OCI-LY3 (cell line): ENCODE measurements at regions not wholly inside any gene's neighbourhood (a gene's known extent, or its start where the extent isn't known, plus 50 kb on each side); places are given as distances from the start of the nearest gene placed in this dataset.

Experiments used
- EZH2phosphoT487 ChIP-seq: fragments of 200-600 bp; shearing (Covaris generic); IDR thresholded peaks from 2 replicates; pipeline ENCODE4 v1.6.1; 2018; ENCODE audit warnings: antibody characterized with exemption, mixed run types, low read depth
- TF ChIP-seq, protein P1 (sequence below): fragments of 200-600, 300-600 bp; sonication (generic); IDR thresholded peaks from 2 replicates; pipeline ENCODE4 v1.5.1; 2014; ENCODE audit warnings: antibody characterized with exemption, low read length, low read depth

DNA sequence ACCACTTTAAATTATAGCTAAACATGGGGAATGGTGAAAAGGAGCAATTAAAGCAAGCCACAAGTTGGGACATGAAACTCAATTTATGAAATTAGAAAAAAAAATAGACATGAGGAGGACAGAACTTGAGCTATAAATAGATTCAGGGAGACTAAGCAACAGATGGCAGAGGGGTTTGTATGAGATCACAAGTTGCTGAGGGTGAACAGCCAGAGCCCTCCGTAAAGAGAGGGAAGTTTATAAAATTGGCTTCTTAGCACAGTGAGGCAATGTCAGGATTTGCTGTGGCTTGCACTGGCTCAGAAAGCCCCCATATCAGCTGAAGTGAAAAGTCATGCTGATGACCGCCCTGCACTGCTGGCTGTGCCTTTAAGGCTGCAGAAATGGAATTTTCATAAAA, 443.4 kb upstream of the CD180 start:
- TF ChIP-seq, protein P1, sequence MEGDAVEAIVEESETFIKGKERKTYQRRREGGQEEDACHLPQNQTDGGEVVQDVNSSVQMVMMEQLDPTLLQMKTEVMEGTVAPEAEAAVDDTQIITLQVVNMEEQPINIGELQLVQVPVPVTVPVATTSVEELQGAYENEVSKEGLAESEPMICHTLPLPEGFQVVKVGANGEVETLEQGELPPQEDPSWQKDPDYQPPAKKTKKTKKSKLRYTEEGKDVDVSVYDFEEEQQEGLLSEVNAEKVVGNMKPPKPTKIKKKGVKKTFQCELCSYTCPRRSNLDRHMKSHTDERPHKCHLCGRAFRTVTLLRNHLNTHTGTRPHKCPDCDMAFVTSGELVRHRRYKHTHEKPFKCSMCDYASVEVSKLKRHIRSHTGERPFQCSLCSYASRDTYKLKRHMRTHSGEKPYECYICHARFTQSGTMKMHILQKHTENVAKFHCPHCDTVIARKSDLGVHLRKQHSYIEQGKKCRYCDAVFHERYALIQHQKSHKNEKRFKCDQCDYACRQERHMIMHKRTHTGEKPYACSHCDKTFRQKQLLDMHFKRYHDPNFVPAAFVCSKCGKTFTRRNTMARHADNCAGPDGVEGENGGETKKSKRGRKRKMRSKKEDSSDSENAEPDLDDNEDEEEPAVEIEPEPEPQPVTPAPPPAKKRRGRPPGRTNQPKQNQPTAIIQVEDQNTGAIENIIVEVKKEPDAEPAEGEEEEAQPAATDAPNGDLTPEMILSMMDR, result no peak
- TF ChIP-seq EZH2phosphoT487, result no peak
